ENCODE measurements at regions not wholly inside any gene's neighbourhood (a gene's known extent, or its start where the extent isn't known, plus 50 kb on each side); places are given as distances from the start of the nearest gene placed in this dataset.
A peak's percentile ranks its signal among the peaks of the same experiment; 100 is the strongest.

- H3K4me1 ChIP-seq (ENCODE audit: control insufficient read depth, extremely low read depth, insufficient read depth, low read length): peaks cover 11% of the 10 kb centered on the region
These were observed 521.9 kb downstream of the BNC2 start for GRCh38 chr9:16348531-16348930.

GRCh38 chr9:16352251-16352650 is 518.2 kb downstream of the BNC2 start:
- TF ChIP-seq CTCF (conservative IDR thresholded peaks at IDR 0.05 in 1 of 2, IDR thresholded peaks at IDR 0.05 in 1 of 2; ENCODE audit: low read depth in 1 of 2, low read length in 2 of 2) (no peak), EZH2 (IDR thresholded peaks at IDR 0.05; ENCODE audit: low read length, missing control alignments) (no peak)
- H3K4me3 ChIP-seq (replicated peaks in 1 of 4; ENCODE audit: control extremely low read depth in 1 of 4, insufficient read depth in 1 of 4, low read depth in 3 of 4, low read length in 4 of 4): no peak overlapping the region
- no peaks in the 10 kb centered on the region for H3K36me3 ChIP-seq (ENCODE audit: control insufficient read depth, insufficient read depth, low read length)
- H3K4me2 ChIP-seq (ENCODE audit: extremely low read depth, insufficient read depth, low read length): no peak overlapping the region
- no peak overlapping the region for H3K9ac ChIP-seq (ENCODE audit: insufficient read depth, low read length)
- DNase-seq (ENCODE audit: low read depth in 2 of 2): peak in 1 of 2 donors; percentile 45
- H3K4me1 ChIP-seq (ENCODE audit: control insufficient read depth, extremely low read depth, insufficient read depth, low read length): peaks cover 8% of the 10 kb centered on the region
- H2AFZ ChIP-seq (ENCODE audit: low read length): no peak overlapping the region
- peak overlapping the region; percentile 55 for H3K27ac ChIP-seq (ENCODE audit: insufficient read depth, low read length)
- H3K9me3 ChIP-seq (ENCODE audit: control insufficient read depth, insufficient read depth, low read depth, low read length): no peaks in the 10 kb centered on the region
- H4K20me1 ChIP-seq (ENCODE audit: control insufficient read depth, extremely low read depth, insufficient read depth, low read length): no peaks in the 10 kb centered on the region
- no peaks in the 10 kb centered on the region for H3K79me2 ChIP-seq (ENCODE audit: control insufficient read depth, insufficient read depth, low read length)
- no peaks in the 10 kb centered on the region for H3K27me3 ChIP-seq (ENCODE audit: control insufficient read depth, insufficient read depth, low read length)

More at GRCh38 chr9:16348531-16348930, 521.9 kb downstream of the BNC2 start:
- Histone ChIP-seq H3K9me3 (ENCODE audit: control insufficient read depth, insufficient read depth, low read depth, low read length) (no peaks in the 10 kb centered on the region), H3K9ac (ENCODE audit: insufficient read depth, low read length) (no peak overlapping the region), H3K79me2 (ENCODE audit: control insufficient read depth, insufficient read depth, low read length) (no peaks in the 10 kb centered on the region), H3K4me2 (ENCODE audit: extremely low read depth, insufficient read depth, low read length) (no peak overlapping the region), H3K4me3 (replicated peaks in 1 of 4; ENCODE audit: control extremely low read depth in 1 of 4, insufficient read depth in 1 of 4, low read depth in 3 of 4, low read length in 4 of 4) (no peak overlapping the region), H4K20me1 (ENCODE audit: control insufficient read depth, extremely low read depth, insufficient read depth, low read length) (no peaks in the 10 kb centered on the region), H3K27ac (ENCODE audit: insufficient read depth, low read length) (no peak overlapping the region), H3K27me3 (ENCODE audit: control insufficient read depth, insufficient read depth, low read length) (no peaks in the 10 kb centered on the region), H3K36me3 (ENCODE audit: control insufficient read depth, insufficient read depth, low read length) (no peaks in the 10 kb centered on the region), H2AFZ (ENCODE audit: low read length) (no peak overlapping the region)
- DNase-seq (ENCODE audit: low read depth in 2 of 2): peak; percentile 20 to 77
- TF ChIP-seq CTCF (conservative IDR thresholded peaks at IDR 0.05 in 1 of 2, IDR thresholded peaks at IDR 0.05 in 1 of 2; ENCODE audit: low read depth in 1 of 2, low read length in 2 of 2) (no peak), EZH2 (IDR thresholded peaks at IDR 0.05; ENCODE audit: low read length, missing control alignments) (no peak)

GRCh38 chr9:16352791-16353401 is 517.6 kb downstream of the BNC2 start:
- H3K36me3 ChIP-seq (ENCODE audit: control insufficient read depth, insufficient read depth, low read length): no peaks in the 10 kb centered on the region

More at GRCh38 chr9:16352791-16353401, 517.6 kb downstream of the BNC2 start:
- Histone ChIP-seq H3K4me1 (ENCODE audit: control insufficient read depth, extremely low read depth, insufficient read depth, low read length) (peaks cover 8% of the 10 kb centered on the region), H3K27me3 (ENCODE audit: control insufficient read depth, insufficient read depth, low read length) (no peaks in the 10 kb centered on the region), H2AFZ (ENCODE audit: low read length) (no peak overlapping the region), H3K9ac (ENCODE audit: insufficient read depth, low read length) (no peak overlapping the region), H3K4me3 (replicated peaks in 1 of 4; ENCODE audit: control extremely low read depth in 1 of 4, insufficient read depth in 1 of 4, low read depth in 3 of 4, low read length in 4 of 4) (no peak overlapping the region), H3K79me2 (ENCODE audit: control insufficient read depth, insufficient read depth, low read length) (no peaks in the 10 kb centered on the region), H3K9me3 (ENCODE audit: control insufficient read depth, insufficient read depth, low read depth, low read length) (no peaks in the 10 kb centered on the region), H4K20me1 (ENCODE audit: control insufficient read depth, extremely low read depth, insufficient read depth, low read length) (no peaks in the 10 kb centered on the region), H3K27ac (ENCODE audit: insufficient read depth, low read length) (peak overlapping the region; percentile 55), H3K4me2 (ENCODE audit: extremely low read depth, insufficient read depth, low read length) (no peak overlapping the region)
- DNase-seq (ENCODE audit: low read depth in 2 of 2): peak in 1 of 2 donors; percentile 97
- TF ChIP-seq CTCF (conservative IDR thresholded peaks at IDR 0.05 in 1 of 2, IDR thresholded peaks at IDR 0.05 in 1 of 2; ENCODE audit: low read depth in 1 of 2, low read length in 2 of 2) (no peak), EZH2 (IDR thresholded peaks at IDR 0.05; ENCODE audit: low read length, missing control alignments) (no peak)

All from fibroblast of lung (primary cell).